Mesendoderm (in vitro differentiated cells): ENCODE measurements at regions not wholly inside any gene's neighbourhood (a gene's known extent, or its start where the extent isn't known, plus 50 kb on each side); places are given as distances from the start of the nearest gene placed in this dataset.

Experiments used
- DNase-seq: peaks from one replicate; pipeline ENCODE4 v3.0.0; 2013
- H2AK5ac ChIP-seq: 2 replicates; pipeline ENCODE4 v1.6.1; 2013; ENCODE audit warnings: low read length, inconsistent platforms
- H2BK120ac ChIP-seq: 2 replicates; pipeline ENCODE4 v1.6.1; 2013; ENCODE audit warnings: low read depth, mild to moderate bottlenecking, low read length, moderate library complexity, mixed read lengths
- H2BK15ac ChIP-seq: replicated peaks from 2 replicates; pipeline ENCODE4 v1.6.1; 2013; ENCODE audit warnings: low read depth, mild to moderate bottlenecking, moderate library complexity
- H2BK5ac ChIP-seq: 2 replicates; pipeline ENCODE4 v1.6.1; 2013; ENCODE audit warnings: low read length, inconsistent platforms
- H3K18ac ChIP-seq: 2 replicates; pipeline ENCODE4 v1.6.1; 2013; ENCODE audit warnings: mild to moderate bottlenecking, low read length, mixed read lengths
- H3K23ac ChIP-seq: one replicate; pipeline ENCODE4 v1.6.1; 2013; ENCODE audit warnings: low read length
- H3K27ac ChIP-seq: 2 replicates; pipeline ENCODE4 v1.5.1; 2013; ENCODE audit warnings: low read depth, mild to moderate bottlenecking, inconsistent platforms, low read length, moderate library complexity
- H3K27me3 ChIP-seq: 2 replicates; pipeline ENCODE4 v1.6.1; 2013; ENCODE audit warnings: low read length, control low read depth, mild to moderate bottlenecking, inconsistent platforms; ENCODE audit not compliant: insufficient read depth, poor library complexity
- H3K36me3 ChIP-seq: 2 replicates; pipeline ENCODE4 v1.6.1; 2013; ENCODE audit warnings: low read length, inconsistent platforms; ENCODE audit not compliant: control insufficient read depth, insufficient read depth
- H3K4ac ChIP-seq: one replicate; pipeline ENCODE4 v1.6.1; 2013; ENCODE audit warnings: low read depth, mild to moderate bottlenecking, low read length, moderate library complexity
- H3K4me1 ChIP-seq: 2 replicates; pipeline ENCODE4 v1.6.1; 2013; ENCODE audit warnings: low read depth, low read length, inconsistent platforms; ENCODE audit not compliant: control insufficient read depth
- H3K4me2 ChIP-seq: 2 replicates; pipeline ENCODE4 v1.6.1; 2013; ENCODE audit warnings: low read length
- H3K4me3 ChIP-seq: 2 replicates; pipeline ENCODE4 v1.5.1; 2013; ENCODE audit warnings: mild to moderate bottlenecking, low read length
- H3K56ac ChIP-seq: one replicate; pipeline ENCODE4 v1.6.1; 2013; ENCODE audit warnings: low read length
- H3K79me1 ChIP-seq: 2 replicates; pipeline ENCODE4 v1.6.1; 2013; ENCODE audit warnings: low read length, inconsistent platforms
- H3K79me2 ChIP-seq: 2 replicates; pipeline ENCODE4 v1.6.1; 2013; ENCODE audit warnings: mild to moderate bottlenecking, low read length; ENCODE audit not compliant: control insufficient read depth, insufficient read depth
- H3K9ac ChIP-seq: 2 replicates; pipeline ENCODE4 v1.6.1; 2013; ENCODE audit warnings: low read length, inconsistent platforms
- H4K5ac ChIP-seq: one replicate; pipeline ENCODE4 v1.6.1; 2013; ENCODE audit warnings: low read length
- H4K8ac ChIP-seq: one replicate; pipeline ENCODE4 v1.6.1; 2013; ENCODE audit warnings: low read depth, mild to moderate bottlenecking, control low read depth, low read length, moderate library complexity
- WGBS: extraction: QIAGEN DNeasy Blood & Tissue Kit; methylation state at CpG from one replicate; pipeline ENCODE4 v1.1.7; 2013; ENCODE audit warnings: low lambda C conversion rate, missing lambda C conversion rate; ENCODE audit not compliant: insufficient coverage; ENCODE audit errors: extremely low coverage; 5-methylcytosine and 5-hydroxymethylcytosine counted together

DNA sequence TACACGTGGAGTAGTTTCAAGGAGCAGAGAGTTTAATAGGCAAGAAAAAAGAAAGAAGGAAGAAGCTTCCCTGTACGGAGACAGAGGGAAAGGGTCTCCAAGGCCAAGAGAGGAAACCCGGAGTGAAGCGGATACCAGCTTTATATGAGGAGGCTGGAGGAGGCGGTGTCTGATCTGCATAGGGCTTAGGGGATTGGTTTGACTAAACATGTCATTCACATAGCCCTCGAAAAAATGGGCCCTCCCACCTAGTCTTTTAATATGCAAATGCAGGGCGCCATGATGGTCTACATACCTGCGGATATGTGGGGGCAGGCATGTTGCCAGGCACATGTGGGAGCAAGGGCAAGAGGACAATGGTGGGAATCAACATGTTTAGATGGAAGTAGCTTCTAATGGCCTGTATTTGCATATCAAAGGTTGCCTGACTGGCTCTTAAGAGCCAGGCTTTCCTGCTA, 103.1 kb upstream of the UGT8 start:
- WGBS: no CpG with 5 or more reads among the region's 8 CpGs
- no peak overlapping the region for H3K23ac ChIP-seq
- no peak overlapping the region for H3K4me3 ChIP-seq
- no peak overlapping the region for H4K5ac ChIP-seq
- no peak overlapping the region for H3K4ac ChIP-seq
- H3K4me1 ChIP-seq: no peaks in the 10 kb centered on the region
- no peak overlapping the region for H3K4me2 ChIP-seq
- H3K79me2 ChIP-seq: no peaks in the 10 kb centered on the region
- H3K27me3 ChIP-seq: no peaks in the 10 kb centered on the region
- H3K36me3 ChIP-seq: no peaks in the 10 kb centered on the region
- H2BK120ac ChIP-seq: peak overlapping the region; percentile 12
- H2AK5ac ChIP-seq: no peak overlapping the region
- H2BK15ac ChIP-seq: peak overlapping the region; percentile 74
- no peak overlapping the region for H2BK5ac ChIP-seq
- DNase-seq: peak; percentile 98
- H3K9ac ChIP-seq: no peak overlapping the region
- H3K56ac ChIP-seq: no peak overlapping the region
- H3K27ac ChIP-seq: no peak overlapping the region
- H3K18ac ChIP-seq: peak overlapping the region; percentile 60
- no peaks in the 10 kb centered on the region for H3K79me1 ChIP-seq
- H4K8ac ChIP-seq: no peak overlapping the region

DNA sequence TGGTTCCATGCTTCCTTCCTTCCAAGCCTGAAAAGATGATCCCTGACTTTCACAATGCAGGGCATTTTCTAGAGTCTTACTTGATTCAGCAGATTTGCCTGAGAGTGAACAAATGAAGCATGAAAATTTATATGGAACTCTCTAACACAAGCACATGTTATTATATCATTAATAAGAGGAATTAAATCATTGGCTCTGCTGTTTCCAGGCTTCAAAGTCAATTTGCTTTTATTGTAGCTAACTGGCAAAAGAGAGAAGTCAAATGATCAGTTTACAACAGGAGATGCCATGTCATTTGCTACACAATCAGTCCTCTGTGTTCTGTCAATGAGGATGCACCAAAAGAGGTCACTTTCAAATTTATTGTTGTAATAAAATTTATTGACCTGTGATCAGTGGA, 101.5 kb upstream of the UGT8 start:
- no peak overlapping the region for H2AK5ac ChIP-seq
- H3K56ac ChIP-seq: no peak overlapping the region
- no peaks in the 10 kb centered on the region for H3K79me1 ChIP-seq
- H4K8ac ChIP-seq: no peak overlapping the region
- no peak overlapping the region for H3K4me2 ChIP-seq
- no peak overlapping the region for H2BK15ac ChIP-seq
- no peaks in the 10 kb centered on the region for H3K4me1 ChIP-seq
- no peak overlapping the region for H3K4me3 ChIP-seq
- H2BK120ac ChIP-seq: no peak overlapping the region
- no peak for DNase-seq
- no peak overlapping the region for H2BK5ac ChIP-seq
- no peak overlapping the region for H3K23ac ChIP-seq
- no peak overlapping the region for H3K9ac ChIP-seq
- H3K79me2 ChIP-seq: no peaks in the 10 kb centered on the region
- H3K27me3 ChIP-seq: no peaks in the 10 kb centered on the region
- no peak overlapping the region for H3K27ac ChIP-seq
- no peak overlapping the region for H4K5ac ChIP-seq
- no peak overlapping the region for H3K18ac ChIP-seq
- no peaks in the 10 kb centered on the region for H3K36me3 ChIP-seq
- no peak overlapping the region for H3K4ac ChIP-seq

DNA sequence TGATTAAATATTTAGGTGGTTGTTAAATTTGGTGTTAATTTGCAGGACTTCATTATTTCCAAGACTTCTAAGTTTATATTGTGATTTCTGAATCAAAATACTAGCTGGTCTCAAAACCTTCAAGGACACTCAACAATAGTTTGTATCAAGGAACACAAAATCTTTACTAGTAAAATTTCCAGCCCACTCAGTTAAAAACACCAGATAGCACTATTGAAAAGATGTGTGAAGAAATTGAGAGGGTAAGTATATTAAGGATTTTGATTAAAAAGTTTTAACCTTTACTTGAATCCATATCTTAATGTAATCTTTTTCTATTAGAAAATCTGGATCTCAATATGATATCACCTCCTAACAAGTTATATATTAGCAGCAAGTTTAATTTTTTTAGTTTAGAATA, 89.3 kb upstream of the UGT8 start:
- Histone ChIP-seq H3K79me2 (no peaks in the 10 kb centered on the region), H3K18ac (no peak overlapping the region), H3K36me3 (no peaks in the 10 kb centered on the region), H3K56ac (no peak overlapping the region), H2BK5ac (no peak overlapping the region), H4K5ac (no peak overlapping the region), H3K27ac (no peak overlapping the region), H2AK5ac (no peak overlapping the region), H3K4me3 (no peak overlapping the region), H3K23ac (no peak overlapping the region), H3K4me1 (no peaks in the 10 kb centered on the region), H3K79me1 (no peaks in the 10 kb centered on the region), H4K8ac (no peak overlapping the region), H2BK120ac (no peak overlapping the region), H3K27me3 (no peaks in the 10 kb centered on the region), H3K4me2 (no peak overlapping the region), H2BK15ac (no peak overlapping the region), H3K9ac (no peak overlapping the region), H3K4ac (no peak overlapping the region)
- no peak for DNase-seq

DNA sequence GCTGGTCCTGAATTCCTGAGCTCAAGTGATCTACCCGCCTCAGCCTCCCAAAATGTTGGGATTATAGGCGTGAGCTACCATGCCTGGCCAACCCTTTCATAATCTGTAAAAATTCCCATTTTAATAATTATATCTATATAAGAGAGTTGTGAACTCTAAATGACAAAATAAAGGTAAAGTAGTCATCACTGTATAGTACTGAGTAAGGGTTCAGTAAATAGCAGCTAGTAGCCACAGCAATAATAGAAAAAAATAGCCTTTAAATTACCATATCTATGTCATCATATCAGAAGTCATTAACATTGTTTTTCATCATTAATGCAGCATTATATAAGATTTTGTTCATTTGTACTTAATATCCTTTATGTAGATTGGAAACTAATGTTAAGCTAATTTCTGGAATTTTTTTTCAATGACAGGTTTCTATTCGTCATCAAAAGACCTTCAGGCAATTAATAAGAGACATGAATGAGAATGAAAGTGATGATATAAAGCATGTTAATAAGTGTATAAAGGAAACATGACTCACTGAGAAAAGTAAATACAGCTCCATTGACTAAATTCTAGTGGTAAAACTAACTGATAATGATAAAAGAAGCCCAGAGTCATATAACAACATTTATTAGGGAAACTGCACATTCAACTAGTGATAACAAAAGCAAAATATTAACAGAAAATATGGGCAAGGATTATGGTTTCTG, 85.9 kb upstream of the UGT8 start:
- DNase-seq: no peak
- Histone ChIP-seq H3K27me3 (no peaks in the 10 kb centered on the region), H3K79me1 (no peaks in the 10 kb centered on the region), H2BK15ac (no peak overlapping the region), H3K79me2 (no peaks in the 10 kb centered on the region), H2AK5ac (no peak overlapping the region), H4K8ac (no peak overlapping the region), H3K27ac (no peak overlapping the region), H3K9ac (no peak overlapping the region), H3K4me2 (no peak overlapping the region), H2BK120ac (no peak overlapping the region), H3K56ac (no peak overlapping the region), H3K4me1 (no peaks in the 10 kb centered on the region), H3K23ac (no peak overlapping the region), H3K4ac (no peak overlapping the region), H3K4me3 (no peak overlapping the region), H3K18ac (no peak overlapping the region), H2BK5ac (no peak overlapping the region), H4K5ac (no peak overlapping the region), H3K36me3 (no peaks in the 10 kb centered on the region)
- no CpG with 5 or more reads among the region's 3 CpGs for WGBS

DNA sequence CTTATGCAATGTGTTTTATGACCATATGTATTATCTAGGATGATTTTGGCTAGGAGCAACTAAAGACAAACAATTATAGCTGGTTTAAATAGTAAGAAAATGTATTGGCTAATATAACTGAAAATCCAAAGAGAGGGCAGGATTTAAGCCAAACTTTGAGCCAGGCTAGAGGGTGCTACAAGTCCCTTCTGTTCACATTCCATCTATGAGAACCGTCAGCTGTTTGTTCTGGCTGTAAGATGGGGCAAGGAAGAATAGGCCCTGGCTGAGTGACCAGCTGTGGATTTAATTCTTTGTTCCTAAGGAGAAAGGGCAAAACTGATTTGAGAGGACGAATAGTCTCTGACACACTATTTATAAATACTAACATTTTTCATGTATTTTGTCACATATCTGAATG, 79.2 kb upstream of the UGT8 start:
- H3K4me3 ChIP-seq: no peak overlapping the region
- H2AK5ac ChIP-seq: no peak overlapping the region
- no peaks in the 10 kb centered on the region for H3K79me1 ChIP-seq
- no peak overlapping the region for H3K27ac ChIP-seq
- no peak overlapping the region for H2BK5ac ChIP-seq
- no peak for DNase-seq
- WGBS: no CpG with 5 or more reads among the region's 2 CpGs
- H3K4me2 ChIP-seq: no peak overlapping the region
- no peak overlapping the region for H3K18ac ChIP-seq
- no peak overlapping the region for H3K23ac ChIP-seq
- H3K4me1 ChIP-seq: no peaks in the 10 kb centered on the region
- no peaks in the 10 kb centered on the region for H3K79me2 ChIP-seq
- no peak overlapping the region for H4K8ac ChIP-seq
- no peak overlapping the region for H2BK120ac ChIP-seq
- no peak overlapping the region for H3K4ac ChIP-seq
- H3K56ac ChIP-seq: no peak overlapping the region
- H3K27me3 ChIP-seq: no peaks in the 10 kb centered on the region
- H3K9ac ChIP-seq: no peak overlapping the region
- no peak overlapping the region for H2BK15ac ChIP-seq
- H3K36me3 ChIP-seq: no peaks in the 10 kb centered on the region
- H4K5ac ChIP-seq: no peak overlapping the region

DNA sequence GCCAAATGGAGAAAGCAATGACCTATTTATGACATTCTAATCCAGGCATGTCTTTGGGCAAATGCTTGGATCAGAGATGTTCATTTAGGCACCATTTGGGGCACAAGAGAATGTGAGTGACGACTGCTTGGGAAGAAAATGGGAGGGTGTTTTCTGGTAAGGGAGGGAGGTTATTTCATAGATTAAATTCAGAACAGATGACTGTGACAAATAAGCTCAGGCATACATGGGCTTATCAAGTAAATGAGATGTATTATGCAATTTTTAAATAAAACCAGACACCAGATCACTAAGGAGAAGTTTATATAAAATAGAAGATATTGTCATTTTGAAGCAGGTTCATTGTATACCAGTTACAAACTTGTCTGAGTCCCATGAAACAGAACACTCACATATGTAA, 71.4 kb upstream of the UGT8 start:
- DNase-seq: no peak
- H3K27ac ChIP-seq: no peak overlapping the region
- H3K27me3 ChIP-seq: no peaks in the 10 kb centered on the region
- no peak overlapping the region for H2BK120ac ChIP-seq
- H2BK5ac ChIP-seq: no peak overlapping the region
- WGBS: no CpG with 5 or more reads among the region's 1 CpG
- H3K79me1 ChIP-seq: no peaks in the 10 kb centered on the region
- H4K5ac ChIP-seq: no peak overlapping the region
- no peak overlapping the region for H3K56ac ChIP-seq
- no peak overlapping the region for H3K23ac ChIP-seq
- H3K36me3 ChIP-seq: no peaks in the 10 kb centered on the region
- no peak overlapping the region for H3K4me3 ChIP-seq
- H2BK15ac ChIP-seq: no peak overlapping the region
- H3K9ac ChIP-seq: no peak overlapping the region
- H3K4me1 ChIP-seq: no peaks in the 10 kb centered on the region
- H3K18ac ChIP-seq: no peak overlapping the region
- no peak overlapping the region for H2AK5ac ChIP-seq
- no peak overlapping the region for H3K4me2 ChIP-seq
- H4K8ac ChIP-seq: no peak overlapping the region
- no peaks in the 10 kb centered on the region for H3K79me2 ChIP-seq
- H3K4ac ChIP-seq: no peak overlapping the region
